Tibial artery (tissue), 4 donors: ENCODE measurements at regions not wholly inside any gene's neighbourhood (a gene's known extent, or its start where the extent isn't known, plus 50 kb on each side); places are given as distances from the start of the nearest gene placed in this dataset.

ENCODE experiments used
- DNase-seq, 2 donors: peaks; one replicate each; pipeline ENCODE4 v3.0.0-alpha.2; 2019
- H3K27ac ChIP-seq, 2 donors: fragments of 200-600 bp; sonication (generic) in 1 of 2; 1 replicate in 1 of 2; 2 replicates in 1 of 2; pipeline ENCODE4 v1.5.1; 2018 to 2019; ENCODE audit warnings: mild to moderate bottlenecking in 1 of 2
- H3K27me3 ChIP-seq, 2 donors: fragments of 200-600 bp; sonication (generic) in 1 of 2; one replicate each; pipeline versions ENCODE4 v1.5.1 to v1.6.0; 2016 to 2019
- H3K36me3 ChIP-seq, 3 donors: fragments of 200-600 bp; sonication (generic) in 2 of 3; one replicate each; pipeline ENCODE4 v1.5.1; 2016 to 2019; ENCODE audit warnings: mild to moderate bottlenecking in 2 of 3
- H3K4me1 ChIP-seq, 4 donors: fragments of 200-600 bp; sonication (generic) in 2 of 4; 1 replicate in 3 of 4; 2 replicates in 1 of 4; pipeline ENCODE4 v1.5.1; 2016 to 2019
- H3K4me3 ChIP-seq, 2 donors: fragments of 200-600 bp; sonication (generic) in 1 of 2; 1 replicate in 1 of 2; 2 replicates in 1 of 2; pipeline ENCODE4 v1.5.1; 2018 to 2019; ENCODE audit warnings: mild to moderate bottlenecking in 2 of 2
- H3K9me3 ChIP-seq, 3 donors: fragments of 200-600 bp; sonication (generic) in 1 of 3; one replicate each; pipeline ENCODE4 v1.5.1; 2016 to 2019
- CTCF ChIP-seq, 2 experiments: fragments of 200-600 bp in 1 of 2; fragments of 450-650 bp in 1 of 2; IDR thresholded peaks; one replicate each; pipeline ENCODE4 v1.5.1; 2017 to 2019; ENCODE audit warnings: antibody characterized with exemption in 2 of 2, mild to moderate bottlenecking in 1 of 2, moderate library complexity in 1 of 2
- intact Hi-C: fragments of 100-400 bp; cut with DNase I; formaldehyde crosslinking; loops from one replicate; pipeline ENCODE4 v1.15.0; 2023; ENCODE audit warnings: low total_unique reads

GRCh38 chr13:89165685-89166084 lies 1494.5 kb downstream of the SLITRK5 start:
- Histone ChIP-seq H3K9me3 (no peaks in the 10 kb centered on the region), H3K27ac (no peak overlapping the region), H3K4me1 (no peaks in the 10 kb centered on the region), H3K36me3 (no peaks in the 10 kb centered on the region), H3K4me3 (no peak overlapping the region), H3K27me3 (no peaks in the 10 kb centered on the region)
- TF ChIP-seq CTCF (IDR thresholded peaks at IDR 0.05): no peak
- no peak for DNase-seq
- intact Hi-C loops: no loop called here

GRCh38 chr13:89169951-89170350 lies 1498.8 kb downstream of the SLITRK5 start:
- H3K27ac ChIP-seq: no peak overlapping the region
- no peak overlapping the region for H3K4me3 ChIP-seq
- H3K27me3 ChIP-seq: no peaks in the 10 kb centered on the region
- H3K4me1 ChIP-seq: no peaks in the 10 kb centered on the region
- H3K36me3 ChIP-seq: no peaks in the 10 kb centered on the region
- no peak for DNase-seq
- intact Hi-C loops: no loop called here
- no peaks in the 10 kb centered on the region for H3K9me3 ChIP-seq
- TF ChIP-seq CTCF (IDR thresholded peaks at IDR 0.05): no peak

DNA sequence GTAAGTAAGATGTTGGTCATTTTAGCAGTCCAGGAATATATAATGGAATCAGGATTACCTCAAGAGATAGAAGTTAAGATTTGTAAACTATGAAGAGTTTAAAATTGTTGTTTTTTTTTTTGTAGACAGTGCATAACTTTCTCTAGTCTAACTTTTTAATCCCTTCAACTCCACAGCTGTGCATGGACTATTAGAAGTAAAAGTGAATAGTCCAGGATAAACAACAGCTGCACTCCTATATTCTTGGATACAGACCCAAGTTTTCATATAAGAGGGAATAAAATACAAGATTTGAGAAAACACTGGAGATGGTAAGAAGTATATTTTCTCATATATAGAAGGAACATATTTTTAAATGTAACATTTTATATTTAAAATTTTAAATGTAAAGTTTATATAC lies 1509.9 kb downstream of the SLITRK5 start:
- intact Hi-C loops: no loop called here
- Histone ChIP-seq H3K36me3 (no peaks in the 10 kb centered on the region), H3K27ac (no peak overlapping the region), H3K4me3 (no peak overlapping the region), H3K9me3 (no peaks in the 10 kb centered on the region), H3K27me3 (no peaks in the 10 kb centered on the region), H3K4me1 (no peaks in the 10 kb centered on the region)
- DNase-seq: no peak
- no peak for TF ChIP-seq CTCF (IDR thresholded peaks at IDR 0.05)

DNA sequence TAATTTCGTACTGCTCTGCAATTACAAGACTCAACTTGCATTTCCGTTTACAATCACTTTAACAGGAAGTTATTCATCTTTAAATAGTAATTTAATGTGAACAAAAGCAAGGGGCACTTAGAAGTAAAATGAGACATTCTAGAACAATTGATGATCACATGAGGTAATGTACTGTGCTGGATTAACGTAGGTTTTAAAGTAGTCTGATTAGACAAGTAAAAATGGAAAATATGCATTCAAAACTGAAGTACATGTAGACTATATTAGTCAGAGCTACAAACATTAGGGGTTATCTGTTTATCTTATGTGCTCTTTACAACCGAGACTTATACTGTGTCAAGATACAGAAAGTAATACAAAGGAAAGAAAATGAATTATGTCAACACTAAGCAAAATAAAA lies 1528.0 kb downstream of the SLITRK5 start:
- Histone ChIP-seq H3K4me3 (no peak overlapping the region), H3K27ac (no peak overlapping the region), H3K9me3 (no peaks in the 10 kb centered on the region), H3K27me3 (no peaks in the 10 kb centered on the region), H3K36me3 (no peaks in the 10 kb centered on the region), H3K4me1 (no peaks in the 10 kb centered on the region)
- TF ChIP-seq CTCF (IDR thresholded peaks at IDR 0.05): no peak
- intact Hi-C loops: no loop called here
- DNase-seq: no peak

- DNase-seq: no peak
- Histone ChIP-seq H3K4me1 (no peaks in the 10 kb centered on the region), H3K9me3 (no peaks in the 10 kb centered on the region), H3K36me3 (no peaks in the 10 kb centered on the region), H3K27ac (no peak overlapping the region), H3K27me3 (no peaks in the 10 kb centered on the region), H3K4me3 (no peak overlapping the region)
- intact Hi-C loops: no loop called here
- TF ChIP-seq CTCF (IDR thresholded peaks at IDR 0.05): no peak
Measured at GRCh38 chr13:89204435-89204834, 1533.3 kb downstream of the SLITRK5 start.

DNA sequence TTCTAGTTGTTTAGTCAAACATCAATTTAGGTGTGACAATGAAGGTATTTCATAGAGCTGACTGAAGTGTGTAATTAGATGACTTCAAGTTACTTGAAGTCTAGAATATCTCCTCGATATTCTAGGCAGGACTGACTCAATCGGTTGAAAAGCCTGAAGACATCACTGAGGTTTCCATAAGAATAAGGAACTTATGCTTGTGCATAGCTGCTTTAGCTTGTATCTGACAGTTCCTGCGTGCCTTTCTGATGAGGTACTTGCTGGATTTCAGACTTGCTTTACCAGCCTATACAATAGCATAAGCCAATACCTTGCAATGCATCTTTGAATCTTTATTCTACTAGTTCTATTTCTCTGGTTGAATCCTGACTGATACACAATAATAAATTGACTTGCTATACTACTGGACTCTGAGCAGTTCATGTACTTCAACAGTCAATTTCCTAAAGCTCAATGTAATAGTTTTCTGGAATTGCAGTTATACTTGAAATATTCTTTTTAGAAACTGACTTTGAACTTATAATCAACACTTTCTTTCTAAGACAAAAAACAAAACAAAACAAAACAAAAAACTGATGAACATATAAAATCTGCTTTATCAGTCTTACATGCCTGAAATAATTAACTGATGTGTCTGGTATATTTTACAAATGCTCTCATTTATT lies 1534.8 kb downstream of the SLITRK5 start:
- DNase-seq: no peak
- no peaks in the 10 kb centered on the region for H3K27me3 ChIP-seq
- intact Hi-C loops: no loop called here

More for the DNA sequence above, 1534.8 kb downstream of the SLITRK5 start:
- H3K36me3 ChIP-seq: no peaks in the 10 kb centered on the region
- no peaks in the 10 kb centered on the region for H3K4me1 ChIP-seq
- TF ChIP-seq CTCF (IDR thresholded peaks at IDR 0.05): no peak
- no peak overlapping the region for H3K4me3 ChIP-seq
- H3K9me3 ChIP-seq: no peaks in the 10 kb centered on the region
- H3K27ac ChIP-seq: no peak overlapping the region
